GM23338 (cell line): ENCODE measurements at regions not wholly inside any gene's neighbourhood (a gene's known extent, or its start where the extent isn't known, plus 50 kb on each side); places are given as distances from the start of the nearest gene placed in this dataset.

Source experiments
- ATAC-seq: fragments of 200-7000 bp; cut with Tn5 transposase; 3 replicates; pipeline ENCODE4 v1.9.1; 2020
- DNase-seq: peaks from one replicate; pipeline ENCODE4 v3.0.0-alpha.2; 2015; ENCODE audit warnings: low spot score
- H2AFZ ChIP-seq: fragments of 200-600 bp; sonication (generic); 2 replicates; pipeline ENCODE4 v1.8.0; 2016; ENCODE audit warnings: antibody characterized with exemption, mild to moderate bottlenecking, moderate library complexity
- H3F3A ChIP-seq: fragments of 200-600 bp; sonication (generic); replicated peaks from 2 replicates; pipeline ENCODE4 v1.8.0; 2017; ENCODE audit warnings: antibody characterized with exemption, mixed run types, low read depth
- H3K27ac ChIP-seq: fragments of 200-600 bp; sonication (generic); 2 replicates; pipeline ENCODE4 v1.6.1; 2016; ENCODE audit warnings: low read depth
- H3K27me3 ChIP-seq: fragments of 200-600 bp; sonication (generic); 2 replicates; pipeline ENCODE4 v1.8.0; 2016; ENCODE audit warnings: mild to moderate bottlenecking, mixed run types, moderate library complexity; ENCODE audit not compliant: insufficient read depth
- H3K36me3 ChIP-seq: fragments of 200-600 bp; sonication (generic); 2 replicates; pipeline ENCODE4 v1.8.0; 2016; ENCODE audit warnings: mild to moderate bottlenecking; ENCODE audit not compliant: insufficient read depth
- H3K4me1 ChIP-seq: fragments of 200-600 bp; sonication (generic); 2 replicates; pipeline ENCODE4 v1.8.0; 2016; ENCODE audit warnings: mild to moderate bottlenecking, moderate library complexity; ENCODE audit not compliant: insufficient read depth
- H3K4me2 ChIP-seq: fragments of 200-600 bp; sonication (generic); 2 replicates; pipeline ENCODE4 v1.7.1; 2017; ENCODE audit warnings: mixed run types
- H3K4me3 ChIP-seq: fragments of 200-600 bp; sonication (generic); 2 replicates; pipeline ENCODE4 v1.6.1; 2016; ENCODE audit warnings: mixed run types
- H3K79me2 ChIP-seq: fragments of 200-600 bp; sonication (generic); replicated peaks from 2 replicates; pipeline ENCODE4 v1.8.0; 2017; ENCODE audit warnings: mild to moderate bottlenecking; ENCODE audit not compliant: insufficient read depth
- H3K9me2 ChIP-seq: fragments of 200-600 bp; sonication (generic); 2 replicates; pipeline ENCODE4 v1.8.0; 2017; ENCODE audit not compliant: insufficient read depth
- H4K20me1 ChIP-seq: fragments of 200-600 bp; sonication (generic); replicated peaks from 2 replicates; pipeline ENCODE4 v1.8.0; 2017; ENCODE audit warnings: mild to moderate bottlenecking; ENCODE audit not compliant: insufficient read depth
- H3K27ac Mint-ChIP-seq: 2 replicates; pipeline ENCODE4 v1.8.0; 2020; ENCODE audit warnings: inconsistent platforms, mild to moderate bottlenecking, moderate library complexity, mixed read lengths
- H3K27me3 Mint-ChIP-seq: 3 replicates; pipeline ENCODE4 v1.8.0; 2022; ENCODE audit warnings: low read depth, mild to moderate bottlenecking, moderate library complexity, mixed read lengths, inconsistent platforms; ENCODE audit not compliant: insufficient read depth, poor library complexity
- H3K36me3 Mint-ChIP-seq: 3 replicates; pipeline ENCODE4 v1.8.0; 2021; ENCODE audit warnings: low read depth, mild to moderate bottlenecking, inconsistent platforms, moderate library complexity, mixed read lengths
- H3K4me1 Mint-ChIP-seq: 3 replicates; pipeline ENCODE4 v1.8.0; 2020; ENCODE audit warnings: mild to moderate bottlenecking, inconsistent platforms, mixed read lengths
- H3K4me3 Mint-ChIP-seq: 3 replicates; pipeline ENCODE4 v1.8.0; 2021; ENCODE audit warnings: moderate library complexity, mild to moderate bottlenecking, inconsistent platforms, mixed read lengths
- H3K9me3 Mint-ChIP-seq: 3 replicates; pipeline ENCODE4 v1.8.0; 2020; ENCODE audit warnings: moderate library complexity, mild to moderate bottlenecking, inconsistent platforms, mixed read lengths
- CTCF ChIP-seq, 2 experiments: fragments of 200-600 bp in 1 of 2; sonication (generic) in 1 of 2; conservative IDR thresholded peaks; 2 replicates each; pipeline versions ENCODE4 v1.5.1 to v1.6.1; 2016 to 2017; ENCODE audit warnings: antibody characterized with exemption in 2 of 2, low read depth in 2 of 2, mild to moderate bottlenecking in 2 of 2, moderate library complexity in 1 of 2
- EZH2 ChIP-seq: fragments of 200-600 bp; sonication (generic); IDR thresholded peaks from one replicate; pipeline ENCODE4 v1.8.0; 2017; ENCODE audit warnings: antibody characterized with exemption, mild to moderate bottlenecking, low read depth; ENCODE audit not compliant: unreplicated experiment
- EZH2phosphoT487 ChIP-seq: fragments of 200-600 bp; sonication (generic); IDR thresholded peaks from one replicate; pipeline ENCODE4 v1.8.1; 2018; ENCODE audit warnings: antibody characterized with exemption; ENCODE audit not compliant: unreplicated experiment
- JUNB ChIP-seq: IDR thresholded peaks from one replicate; pipeline ENCODE4 v1.6.1; 2016; ENCODE audit warnings: antibody characterized with exemption; ENCODE audit not compliant: unreplicated experiment
- POLR2AphosphoS5 ChIP-seq: IDR thresholded peaks from 2 replicates; pipeline ENCODE4 v1.6.1; 2016; ENCODE audit warnings: antibody characterized with exemption, low read depth
- REST ChIP-seq: IDR thresholded peaks from one replicate; pipeline ENCODE4 v1.6.1; 2018; ENCODE audit warnings: antibody characterized with exemption; ENCODE audit not compliant: unreplicated experiment
- STAT1 ChIP-seq: IDR thresholded peaks from one replicate; pipeline ENCODE4 v1.6.1; 2016; ENCODE audit warnings: antibody characterized with exemption; ENCODE audit not compliant: unreplicated experiment
- ZNF114 ChIP-seq: fragments of 250-450 bp; sonication (Bioruptor Pico); IDR thresholded peaks from 2 replicates; pipeline ENCODE4 v1.5.0; 2020; ENCODE audit warnings: mild to moderate bottlenecking, moderate library complexity
- ZNF462 ChIP-seq: fragments of 250-450 bp; sonication (Bioruptor Pico); IDR thresholded peaks from 2 replicates; pipeline ENCODE4 v1.5.0; 2020; ENCODE audit warnings: mild to moderate bottlenecking, moderate library complexity
- TF ChIP-seq, protein P1 (sequence below): IDR thresholded peaks from 2 replicates; pipeline ENCODE4 v1.6.1; 2016; ENCODE audit warnings: antibody characterized with exemption

DNA sequence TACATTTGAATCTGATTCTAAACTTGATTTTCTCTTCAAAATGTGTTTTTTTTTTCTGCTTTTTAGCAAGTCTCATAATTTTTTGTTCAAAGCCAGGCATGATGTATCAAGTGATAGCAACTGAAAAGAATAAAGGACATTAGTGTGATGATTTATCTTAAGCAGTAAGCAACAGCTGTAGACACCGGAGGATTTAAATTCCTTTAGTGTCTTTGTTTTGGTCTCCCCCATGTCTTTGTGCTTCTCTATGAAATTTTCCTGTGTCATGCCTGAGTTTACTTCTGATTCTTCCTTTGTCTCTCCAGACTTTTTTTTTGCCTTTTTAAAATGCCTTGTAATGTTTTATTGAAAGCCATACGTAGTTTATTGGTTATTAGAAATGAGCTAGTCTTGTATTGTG is 934.2 kb upstream of the RAG2 start:
- no peak overlapping the region for H3K4me3 ChIP-seq
- DNase-seq: no peak
- no peaks in the 10 kb centered on the region for H3K4me1 ChIP-seq
- Mint-ChIP-seq H3K27ac (no peak overlapping the region), H3K4me1 (no peaks in the 10 kb centered on the region; the same call in 2 of the 3 replicates), H3K9me3 (peaks cover 29% of the 10 kb centered on the region), H3K27me3 (no peaks in the 10 kb centered on the region), H3K4me3 (no peak overlapping the region), H3K36me3 (peaks cover 24% of the 10 kb centered on the region)
- no peaks in the 10 kb centered on the region for H4K20me1 ChIP-seq
- H3K4me2 ChIP-seq: no peak overlapping the region
- no peaks in the 10 kb centered on the region for H3K79me2 ChIP-seq
- no peak for ATAC-seq
- no peaks in the 10 kb centered on the region for H3K27me3 ChIP-seq
- peaks cover 4% of the 10 kb centered on the region; the same call in 1 of the 2 replicates for H3K36me3 ChIP-seq
- H3K27ac ChIP-seq: no peak overlapping the region
- no peaks in the 10 kb centered on the region for H3F3A ChIP-seq
- H2AFZ ChIP-seq: no peak overlapping the region
- no peaks in the 10 kb centered on the region for H3K9me2 ChIP-seq
- TF ChIP-seq EZH2phosphoT487: no peak
- TF ChIP-seq ZNF462 (CRISPR knock-in tag): no peak
- TF ChIP-seq STAT1: no peak
- TF ChIP-seq REST: no peak
- TF ChIP-seq, protein P1, sequence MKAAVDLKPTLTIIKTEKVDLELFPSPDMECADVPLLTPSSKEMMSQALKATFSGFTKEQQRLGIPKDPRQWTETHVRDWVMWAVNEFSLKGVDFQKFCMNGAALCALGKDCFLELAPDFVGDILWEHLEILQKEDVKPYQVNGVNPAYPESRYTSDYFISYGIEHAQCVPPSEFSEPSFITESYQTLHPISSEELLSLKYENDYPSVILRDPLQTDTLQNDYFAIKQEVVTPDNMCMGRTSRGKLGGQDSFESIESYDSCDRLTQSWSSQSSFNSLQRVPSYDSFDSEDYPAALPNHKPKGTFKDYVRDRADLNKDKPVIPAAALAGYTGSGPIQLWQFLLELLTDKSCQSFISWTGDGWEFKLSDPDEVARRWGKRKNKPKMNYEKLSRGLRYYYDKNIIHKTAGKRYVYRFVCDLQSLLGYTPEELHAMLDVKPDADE: no peak
- TF ChIP-seq POLR2AphosphoS5: no peak
- no peak for TF ChIP-seq JUNB
- no peak for TF ChIP-seq CTCF (conservative IDR thresholded peaks at IDR 0.05; ENCODE audit: low read depth in 2 of 2)
- no peak for TF ChIP-seq EZH2
- no peak for TF ChIP-seq ZNF114 (CRISPR knock-in tag)
